ENCODE measurements at regions not wholly inside any gene's neighbourhood (a gene's known extent, or its start where the extent isn't known, plus 50 kb on each side); places are given as distances from the start of the nearest gene placed in this dataset.
"Not testable (repeated sequence)": the region's sequence is repeated elsewhere in the genome, so short reads cannot be mapped to it uniquely, and the experiment has no call there.

GRCh38 chr19:31534786-31535657 is 185.8 kb upstream of the TSHZ3 start:
- no peak for FAIRE-seq
- no peak for DNase-seq (ENCODE audit: insufficient read length)
- no peak for TF ChIP-seq POLR2A (IDR thresholded peaks at IDR 0.05; ENCODE audit: low read depth, low read length)
- TF ChIP-seq POLR2AphosphoS5 (IDR thresholded peaks at IDR 0.05; ENCODE audit: low read depth, low read length) = no peak
- TF ChIP-seq TAF1 (IDR thresholded peaks at IDR 0.05; ENCODE audit: borderline replicate concordance, low read depth, low read length) = no peak

GRCh38 chr19:31535691-31536460 is 186.6 kb upstream of the TSHZ3 start:
- DNase-seq (ENCODE audit: insufficient read length) = no peak
- TF ChIP-seq POLR2A (IDR thresholded peaks at IDR 0.05; ENCODE audit: low read depth, low read length) (no peak), POLR2AphosphoS5 (IDR thresholded peaks at IDR 0.05; ENCODE audit: low read depth, low read length) (no peak), TAF1 (IDR thresholded peaks at IDR 0.05; ENCODE audit: borderline replicate concordance, low read depth, low read length) (no peak)
- no peak for FAIRE-seq

- DNase-seq (ENCODE audit: insufficient read length) (no peak), FAIRE-seq (no peak)
- no peak for TF ChIP-seq TAF1 (IDR thresholded peaks at IDR 0.05; ENCODE audit: borderline replicate concordance, low read depth, low read length)
Measured at GRCh38 chr19:31537136-31537535, 187.9 kb upstream of the TSHZ3 start.

DNA sequence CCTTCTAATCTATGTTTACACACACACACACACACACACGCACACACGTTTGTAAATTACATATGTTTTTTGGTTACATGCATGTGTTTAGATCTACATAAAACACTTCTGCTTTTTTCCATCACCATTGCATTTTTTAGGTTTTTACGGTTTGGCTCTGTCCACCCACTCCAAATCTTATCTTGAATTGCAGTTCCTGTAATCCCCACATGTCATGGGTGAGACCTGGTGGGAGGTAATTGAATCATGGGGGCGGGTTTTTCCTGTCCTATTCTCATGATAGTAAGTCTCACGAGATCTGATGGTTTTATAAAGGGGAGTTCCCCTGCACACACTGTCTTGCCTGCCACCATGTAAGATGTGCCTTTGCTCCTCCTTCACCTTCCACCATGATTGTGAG is 188.7 kb upstream of the TSHZ3 start:
- not testable (repeated sequence) for FAIRE-seq; DNase-seq (ENCODE audit: insufficient read length)

DNA sequence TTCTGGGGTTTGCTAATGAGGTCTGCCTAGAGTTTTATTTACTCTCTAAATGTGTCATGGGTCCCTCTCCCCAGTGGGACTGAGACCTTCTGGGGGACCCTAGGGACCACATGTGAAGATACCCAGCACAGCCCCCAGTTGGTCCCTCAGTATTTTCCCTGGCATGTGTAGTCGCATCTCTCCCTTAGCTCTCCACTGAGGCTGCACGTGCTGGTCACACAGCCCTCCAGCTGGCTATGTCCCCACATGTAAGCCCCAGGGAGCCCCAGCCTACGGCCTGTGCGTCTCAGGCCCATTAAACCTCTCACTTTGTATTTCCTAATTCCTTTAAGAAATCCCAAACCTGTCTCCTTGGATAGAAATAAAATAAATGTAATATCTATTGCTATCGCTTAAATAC is 189.6 kb upstream of the TSHZ3 start:
- no peak for TF ChIP-seq TAF1 (IDR thresholded peaks at IDR 0.05; ENCODE audit: borderline replicate concordance, low read depth, low read length)
- no peak for DNase-seq (ENCODE audit: insufficient read length)
- FAIRE-seq = no peak

DNA sequence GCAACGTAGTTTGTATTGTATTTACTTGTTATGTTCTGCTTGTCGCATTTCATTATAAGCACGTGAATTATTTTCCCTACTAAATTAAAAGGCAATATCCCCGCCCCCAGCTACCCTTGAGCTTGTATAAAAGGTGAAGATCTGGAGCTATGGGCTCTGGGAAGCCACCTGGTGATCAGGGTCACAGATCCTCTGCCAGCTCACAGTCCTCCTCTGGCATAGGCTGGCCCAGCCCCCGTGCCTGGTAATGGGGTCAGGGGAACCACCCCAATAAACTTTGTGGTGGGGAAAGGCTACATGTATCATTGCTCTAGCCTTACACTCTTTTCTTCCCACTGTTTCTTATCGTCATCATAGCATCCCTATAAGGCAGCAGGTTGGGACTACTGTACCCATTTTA is 190.2 kb upstream of the TSHZ3 start:
- DNase-seq (ENCODE audit: insufficient read length) (no peak), FAIRE-seq (no peak)
- TF ChIP-seq TAF1 (IDR thresholded peaks at IDR 0.05; ENCODE audit: borderline replicate concordance, low read depth, low read length) = no peak
- TF ChIP-seq POLR2A (IDR thresholded peaks at IDR 0.05; ENCODE audit: low read depth, low read length) = no peak
- no peak for TF ChIP-seq POLR2AphosphoS5 (IDR thresholded peaks at IDR 0.05; ENCODE audit: low read depth, low read length)

GRCh38 chr19:31541396-31541795 is 192.2 kb upstream of the TSHZ3 start:
- no peak for TF ChIP-seq POLR2AphosphoS5 (IDR thresholded peaks at IDR 0.05; ENCODE audit: low read depth, low read length)
- TF ChIP-seq TAF1 (IDR thresholded peaks at IDR 0.05; ENCODE audit: borderline replicate concordance, low read depth, low read length) = no peak
- TF ChIP-seq POLR2A (IDR thresholded peaks at IDR 0.05; ENCODE audit: low read depth, low read length) = no peak
- FAIRE-seq = no peak
- no peak for DNase-seq (ENCODE audit: insufficient read length)

DNA sequence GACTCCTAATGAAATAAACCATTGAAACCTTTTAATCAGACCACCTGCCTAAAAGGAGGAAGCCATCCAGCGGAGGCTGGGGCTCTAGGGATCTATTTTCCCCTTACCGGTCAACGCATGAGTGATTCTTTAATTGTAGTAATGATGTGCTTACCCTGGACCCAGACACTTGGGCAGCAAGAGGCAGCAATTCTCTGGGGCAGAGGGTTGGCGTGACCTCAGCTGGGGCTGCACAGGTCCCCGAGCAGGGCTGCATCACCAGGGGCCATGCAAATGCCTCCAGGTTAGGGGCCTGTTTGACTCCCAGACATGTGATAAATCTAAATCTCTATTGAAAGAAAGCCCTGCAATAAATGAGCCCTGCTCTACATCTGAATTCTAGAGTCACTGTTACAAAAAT is 194.2 kb upstream of the TSHZ3 start:
- TF ChIP-seq POLR2AphosphoS5 (IDR thresholded peaks at IDR 0.05; ENCODE audit: low read depth, low read length) = no peak
- TF ChIP-seq TAF1 (IDR thresholded peaks at IDR 0.05; ENCODE audit: borderline replicate concordance, low read depth, low read length) = no peak
- TF ChIP-seq POLR2A (IDR thresholded peaks at IDR 0.05; ENCODE audit: low read depth, low read length) = no peak
- FAIRE-seq = no peak

DNA sequence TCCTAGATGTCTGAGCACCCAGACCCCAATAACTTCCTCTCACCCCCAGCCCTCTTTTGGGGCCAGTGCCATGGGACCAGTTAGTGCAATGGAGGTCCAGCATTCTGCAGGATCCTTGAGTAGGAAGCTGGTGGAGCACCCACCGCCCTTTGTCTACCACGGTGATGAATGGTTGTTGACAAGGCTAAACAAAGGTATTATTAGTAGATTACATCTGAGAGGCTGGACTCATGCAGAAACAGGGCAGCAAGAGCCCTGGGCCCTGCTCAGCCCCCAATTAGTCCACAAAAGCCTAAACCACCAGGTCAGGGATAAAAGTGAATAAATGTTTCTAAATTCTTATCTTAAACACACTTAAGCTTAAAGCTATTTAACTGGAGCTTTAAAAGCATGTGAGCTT is 196.5 kb upstream of the TSHZ3 start:
- FAIRE-seq (no peak), DNase-seq (ENCODE audit: insufficient read length) (no peak)
- TF ChIP-seq POLR2AphosphoS5 (IDR thresholded peaks at IDR 0.05; ENCODE audit: low read depth, low read length) (no peak), TAF1 (IDR thresholded peaks at IDR 0.05; ENCODE audit: borderline replicate concordance, low read depth, low read length) (no peak), POLR2A (IDR thresholded peaks at IDR 0.05; ENCODE audit: low read depth, low read length) (no peak)

More for the DNA sequence above, 194.2 kb upstream of the TSHZ3 start:
- no peak for DNase-seq (ENCODE audit: insufficient read length)

GRCh38 chr19:31546205-31546960 is 197.1 kb upstream of the TSHZ3 start:
- no peak for DNase-seq (ENCODE audit: insufficient read length)
- FAIRE-seq = no peak
- no peak for TF ChIP-seq POLR2AphosphoS5 (IDR thresholded peaks at IDR 0.05; ENCODE audit: low read depth, low read length)
- no peak for TF ChIP-seq TAF1 (IDR thresholded peaks at IDR 0.05; ENCODE audit: borderline replicate concordance, low read depth, low read length)
- TF ChIP-seq POLR2A (IDR thresholded peaks at IDR 0.05; ENCODE audit: low read depth, low read length) = no peak

- no peak for FAIRE-seq
Measured at GRCh38 chr19:31548941-31549340, 199.7 kb upstream of the TSHZ3 start.

More at GRCh38 chr19:31548941-31549340, 199.7 kb upstream of the TSHZ3 start:
- no peak for DNase-seq (ENCODE audit: insufficient read length)
- TF ChIP-seq POLR2A (IDR thresholded peaks at IDR 0.05; ENCODE audit: low read depth, low read length) (no peak), POLR2AphosphoS5 (IDR thresholded peaks at IDR 0.05; ENCODE audit: low read depth, low read length) (no peak), TAF1 (IDR thresholded peaks at IDR 0.05; ENCODE audit: borderline replicate concordance, low read depth, low read length) (no peak)

Data from GM12892 (cell line).